Heart left ventricle (tissue), 16 donors: ENCODE measurements at regions not wholly inside any gene's neighbourhood (a gene's known extent, or its start where the extent isn't known, plus 50 kb on each side); places are given as distances from the start of the nearest gene placed in this dataset.
"Not testable (repeated sequence)": the region's sequence is repeated elsewhere in the genome, so short reads cannot be mapped to it uniquely, and the experiment has no call there.

ENCODE experiments used
- ATAC-seq, 4 donors: fragments of 200-7000 bp; cut with Tn5 transposase; one replicate each; pipeline ENCODE4 v1.9.1; 2020 to 2022; ENCODE audit warnings: moderate library complexity in 4 of 4, mild to moderate bottlenecking in 3 of 4, moderate number of reproducible peaks in 1 of 4
- DNase-seq, 5 donors: peaks; one replicate each; pipeline ENCODE4 v3.0.0-alpha.2; 2020
- H3K27ac ChIP-seq, 12 donors: fragments of 200-600 bp; sonication (generic) in 4 of 12; one replicate each; pipeline versions ENCODE4 v1.5.0 to v1.8.0; 2016 to 2022; ENCODE audit warnings: mild to moderate bottlenecking in 2 of 12
- H3K27me3 ChIP-seq, 9 donors: fragments of 200-600 bp; sonication (generic) in 2 of 9; one replicate each; pipeline versions ENCODE4 v1.5.1 to v1.8.0; 2016 to 2022; ENCODE audit warnings: mild to moderate bottlenecking in 3 of 9
- H3K36me3 ChIP-seq, 9 donors: fragments of 200-600 bp; sonication (generic) in 2 of 9; one replicate each; pipeline versions ENCODE4 v1.5.0 to v1.8.0; 2018 to 2022; ENCODE audit warnings: mild to moderate bottlenecking in 2 of 9
- H3K4me1 ChIP-seq, 12 donors: fragments of 200-600 bp; sonication (generic) in 4 of 12; one replicate each; pipeline versions ENCODE4 v1.5.0 to v1.8.0; 2016 to 2022; ENCODE audit warnings: mild to moderate bottlenecking in 3 of 12
- H3K4me3 ChIP-seq, 12 donors: fragments of 200-600 bp; sonication (generic) in 4 of 12; one replicate each; pipeline versions ENCODE4 v1.5.0 to v1.8.0; 2017 to 2022; ENCODE audit warnings: mild to moderate bottlenecking in 9 of 12, moderate library complexity in 4 of 12
- H3K9me3 ChIP-seq, 12 donors: fragments of 200-600 bp; sonication (generic) in 4 of 12; one replicate each; pipeline versions ENCODE4 v1.5.0 to v1.8.0; 2016 to 2022; ENCODE audit warnings: mild to moderate bottlenecking in 1 of 12
- POLR2A ChIP-seq, 2 donors: fragments of 450-650 bp; IDR thresholded peaks; one replicate each; pipeline ENCODE4 v1.6.1; 2017; ENCODE audit warnings: antibody characterized with exemption in 2 of 2, mild to moderate bottlenecking in 2 of 2, moderate library complexity in 2 of 2
- WGBS, 4 donors: extraction: QIAGEN DNeasy Blood & Tissue Kit in 2 of 4; methylation state at CpG; one replicate each; pipeline versions ENCODE4 v1.1.5 to v1.1.7; 2013 to 2018; 5-methylcytosine and 5-hydroxymethylcytosine counted together
- intact Hi-C, 10 donors: fragments of 100-400 bp; cut with DNase I; formaldehyde crosslinking; loops; one replicate each; pipeline versions ENCODE4 v1.11.1 to v1.14.2; 2022
- TF ChIP-seq, protein P1 (sequence below), 12 donors: fragments of 200-600 bp; sonication (generic) in 4 of 12; IDR thresholded peaks; one replicate each; pipeline versions ENCODE4 v1.5.0 to v1.8.0; 2018 to 2022; ENCODE audit warnings: antibody characterized with exemption in 12 of 12, mild to moderate bottlenecking in 5 of 12
- donor health status: ischemic (EF 13 %, LVEDD 7.1; RV severe dilation, severe dysfunction).
- donor health status: healthy with polysubstance abuse.
- donor health status: DM: no; HTN: yes; CAD: no.
- donor health status: DM: no; HTN: no; CAD: no.
- donor health status: ischemic (EF 25% LVEDD 6.9; RV normal size, moderate dysfunction).
- donor health status: ischemic (EF 25% LVEDD 5.7; RV mildly dilated, moderate dysfunction).
- donor health status: healthy.
- donor health status: DM: yes; HTN: yes; CAD: no.
- donor health status: ischemic (EF 35%, LVEDD 5.7; RV mildly dilated, moderate dysfunction).
- donor health status: nonischemic (EF 11% LVEDD 7.7; RV severe dilation, severe dysfunction).
- donor health status: DM: yes; HTN: yes; CAD: no.
- donor health status: PGD.
- donor health status: ischemic (EF 29% LVEDD 5.4; RV normal size, mild dysfunction).
- donor health status: nonischemic (EF 23%, LVEDD 6.1; RV moderate dilation, normal function).

DNA sequence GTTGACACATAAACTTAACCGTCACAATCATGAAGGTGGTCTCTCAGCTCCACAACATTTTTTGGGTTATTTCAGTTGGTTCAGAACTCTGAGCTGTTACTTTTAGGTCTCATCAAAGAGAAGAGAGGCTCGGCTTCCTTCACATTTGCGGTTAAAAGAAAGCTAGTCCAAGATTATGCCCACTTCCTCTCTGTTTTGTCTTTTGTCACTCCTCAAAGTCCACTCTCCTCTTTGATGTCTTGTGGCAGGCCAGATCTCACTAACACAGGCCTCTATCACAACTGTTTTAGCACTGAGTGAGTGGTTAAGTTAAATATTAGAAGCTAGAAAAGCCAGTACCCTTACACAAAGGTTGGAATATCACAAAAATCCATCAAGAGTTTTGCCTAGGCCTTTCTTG is 195.7 kb downstream of the FCRL5 start:
- no peaks in the 10 kb centered on the region for H3K36me3 ChIP-seq
- peaks cover 0 to 10% (median 0%) of the 10 kb centered on the region in 12 donors for H3K4me1 ChIP-seq
- no peak overlapping the region for H3K27ac ChIP-seq
- H3K4me3 ChIP-seq, result no peak overlapping the region
- H3K27me3 ChIP-seq, result peaks cover 0 to 4% (median 0%) of the 10 kb centered on the region in 9 donors
- DNase-seq (no peak), ATAC-seq (no peak)
- H3K9me3 ChIP-seq, result no peaks in the 10 kb centered on the region
- intact Hi-C loops, result no loop called here
- 84 to 94% (median 88%) methylated on average over 3 of the region's 3 CpGs for WGBS, 4 donors
- TF ChIP-seq POLR2A (IDR thresholded peaks at IDR 0.05), result no peak
- TF ChIP-seq, protein P1, sequence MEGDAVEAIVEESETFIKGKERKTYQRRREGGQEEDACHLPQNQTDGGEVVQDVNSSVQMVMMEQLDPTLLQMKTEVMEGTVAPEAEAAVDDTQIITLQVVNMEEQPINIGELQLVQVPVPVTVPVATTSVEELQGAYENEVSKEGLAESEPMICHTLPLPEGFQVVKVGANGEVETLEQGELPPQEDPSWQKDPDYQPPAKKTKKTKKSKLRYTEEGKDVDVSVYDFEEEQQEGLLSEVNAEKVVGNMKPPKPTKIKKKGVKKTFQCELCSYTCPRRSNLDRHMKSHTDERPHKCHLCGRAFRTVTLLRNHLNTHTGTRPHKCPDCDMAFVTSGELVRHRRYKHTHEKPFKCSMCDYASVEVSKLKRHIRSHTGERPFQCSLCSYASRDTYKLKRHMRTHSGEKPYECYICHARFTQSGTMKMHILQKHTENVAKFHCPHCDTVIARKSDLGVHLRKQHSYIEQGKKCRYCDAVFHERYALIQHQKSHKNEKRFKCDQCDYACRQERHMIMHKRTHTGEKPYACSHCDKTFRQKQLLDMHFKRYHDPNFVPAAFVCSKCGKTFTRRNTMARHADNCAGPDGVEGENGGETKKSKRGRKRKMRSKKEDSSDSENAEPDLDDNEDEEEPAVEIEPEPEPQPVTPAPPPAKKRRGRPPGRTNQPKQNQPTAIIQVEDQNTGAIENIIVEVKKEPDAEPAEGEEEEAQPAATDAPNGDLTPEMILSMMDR (IDR thresholded peaks at IDR 0.05), result no peak

DNA sequence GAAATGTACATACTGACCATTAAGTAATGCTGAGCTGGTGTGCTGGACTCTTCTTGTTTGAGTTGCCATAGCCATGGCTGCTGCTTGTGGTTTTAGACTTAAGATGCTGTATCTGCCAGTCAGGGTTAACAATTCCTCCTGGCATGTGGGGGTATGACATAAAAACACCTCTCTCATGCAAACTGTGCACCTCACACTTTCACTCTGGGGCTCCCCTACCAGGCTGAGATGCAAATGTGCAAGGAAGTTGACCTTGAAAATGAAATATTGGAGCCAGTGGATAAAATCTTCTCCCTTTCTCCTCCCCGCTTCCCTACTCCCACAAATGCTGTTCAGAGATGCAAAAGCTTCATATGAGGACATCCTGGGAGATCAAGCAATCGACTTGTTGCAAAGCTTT is 198.8 kb downstream of the FCRL5 start:
- ATAC-seq (no peak), DNase-seq (no peak)
- Histone ChIP-seq H3K27me3 (peaks cover 0 to 16% (median 0%) of the 10 kb centered on the region in 9 donors), H3K27ac (no peak overlapping the region), H3K4me3 (no peak overlapping the region), H3K36me3 (no peaks in the 10 kb centered on the region), H3K4me1 (peaks cover 0 to 10% (median 0%) of the 10 kb centered on the region in 12 donors), H3K9me3 (no peaks in the 10 kb centered on the region)
- intact Hi-C loops, result no loop called here
- 67 to 79% (median 73%) methylated on average over 2 of the region's 2 CpGs for WGBS, 4 donors
- TF ChIP-seq, protein P1 (IDR thresholded peaks at IDR 0.05), result no peak
- TF ChIP-seq POLR2A (IDR thresholded peaks at IDR 0.05), result no peak

DNA sequence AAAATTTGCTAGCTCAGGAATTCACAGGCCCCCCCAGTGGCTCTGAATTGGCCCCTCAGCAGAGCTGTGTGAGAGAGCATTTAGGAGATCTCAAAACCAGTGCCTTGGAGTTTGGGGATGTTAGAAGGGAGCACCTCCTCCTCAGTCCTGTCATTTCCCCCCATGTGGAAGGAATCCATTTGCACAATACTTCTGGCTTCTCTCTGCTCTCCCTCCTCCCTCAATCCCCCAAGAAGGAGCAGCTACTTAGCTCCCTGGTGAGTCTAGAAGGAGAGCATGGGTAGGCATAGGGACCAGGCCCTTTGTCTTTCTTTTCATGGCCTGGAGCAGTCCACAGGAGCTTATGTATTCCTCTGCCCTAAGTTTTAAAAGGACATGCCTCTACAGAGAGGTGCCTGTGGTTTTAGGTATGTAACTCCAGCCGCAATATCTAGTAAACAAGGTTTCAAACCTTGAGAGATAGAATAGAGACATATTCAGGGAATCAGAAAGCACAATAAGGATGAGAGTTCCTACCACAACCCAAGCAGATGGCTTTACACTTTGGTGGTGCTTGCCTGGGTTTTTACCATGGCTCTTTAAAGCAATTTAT is 199.4 kb downstream of the FCRL5 start:
- DNase-seq (no peak), ATAC-seq (no peak)
- intact Hi-C loops, result no loop called here
- Histone ChIP-seq H3K4me1 (peaks cover 0 to 10% (median 0%) of the 10 kb centered on the region in 12 donors), H3K4me3 (no peak overlapping the region), H3K9me3 (peaks cover 0 to under 1% (median 0%) of the 10 kb centered on the region in 12 donors), H3K27me3 (peaks cover 0 to 20% (median 0%) of the 10 kb centered on the region in 9 donors), H3K27ac (no peak overlapping the region), H3K36me3 (no peaks in the 10 kb centered on the region)
- TF ChIP-seq POLR2A (IDR thresholded peaks at IDR 0.05), result no peak
- TF ChIP-seq, protein P1 (IDR thresholded peaks at IDR 0.05), result no peak
- 79 to 98% (median 91%) methylated on average over 1 of the region's 1 CpG for WGBS, 4 donors

DNA sequence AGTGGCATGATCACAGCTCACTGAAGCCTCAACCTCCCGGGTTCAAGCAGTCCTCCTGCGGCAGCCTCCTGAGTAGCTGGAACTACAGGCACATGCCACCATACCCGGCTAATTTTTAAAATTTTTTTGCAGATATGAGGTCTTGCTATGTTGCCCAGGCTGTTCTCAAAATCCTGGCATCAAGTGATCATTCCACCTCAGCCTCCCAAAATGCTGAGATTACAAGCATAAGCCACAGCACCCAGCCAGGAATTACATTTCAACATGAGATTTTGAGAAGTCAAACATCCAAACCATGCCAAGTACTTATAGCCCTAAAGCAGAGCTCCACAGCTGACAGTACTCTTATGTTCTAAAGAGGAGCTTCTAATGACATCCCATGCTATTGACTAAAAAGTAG is 200.1 kb downstream of the FCRL5 start:
- TF ChIP-seq POLR2A (IDR thresholded peaks at IDR 0.05), result no peak
- TF ChIP-seq, protein P1 (IDR thresholded peaks at IDR 0.05), result no peak
- Histone ChIP-seq H3K36me3 (no peaks in the 10 kb centered on the region), H3K9me3 (peaks cover 0 to 3% (median 0%) of the 10 kb centered on the region in 12 donors), H3K27me3 (peaks cover 0 to 20% (median 0%) of the 10 kb centered on the region in 9 donors), H3K4me3 (no peak overlapping the region), H3K27ac (no peak overlapping the region), H3K4me1 (peaks cover 0 to 6% (median 0%) of the 10 kb centered on the region in 12 donors)
- intact Hi-C loops, result no loop called here
- DNase-seq, result no peak
- 81 to 86% (median 83%) methylated on average over 3 of the region's 3 CpGs for WGBS, 4 donors
- ATAC-seq, result no peak

DNA sequence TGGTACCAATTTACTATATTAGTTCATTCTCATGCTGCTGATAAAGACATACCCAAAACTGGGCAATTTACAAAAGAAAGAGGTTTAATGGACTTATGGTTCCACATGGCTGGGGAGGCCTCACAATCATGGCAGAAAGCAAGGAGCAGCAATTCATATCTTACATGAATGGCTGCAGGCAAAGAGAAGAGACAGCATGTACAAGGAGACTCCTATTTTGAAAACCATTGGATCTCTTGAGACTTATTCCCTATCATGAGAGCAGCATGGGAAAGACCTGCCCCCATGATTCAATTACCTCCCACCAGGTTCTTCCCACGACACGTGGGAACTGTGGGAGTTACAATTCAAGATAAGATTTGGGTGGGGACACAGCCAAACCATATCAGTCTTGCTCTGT is 200.5 kb downstream of the FCRL5 start:
- H3K4me1 ChIP-seq, H3K36me3 ChIP-seq, H3K9me3 ChIP-seq, ATAC-seq, H3K27ac ChIP-seq, H3K4me3 ChIP-seq, DNase-seq, intact Hi-C loops: not testable (repeated sequence)
- H3K27me3 ChIP-seq, result peaks cover 0 to 20% (median 0%) of the 10 kb centered on the region in 9 donors
- WGBS, 4 donors, result 29 to 55% (median 37%) methylated on average over 2 of the region's 2 CpGs
